Uterus (tissue), 3 donors: ENCODE measurements at regions not wholly inside any gene's neighbourhood (a gene's known extent, or its start where the extent isn't known, plus 50 kb on each side); places are given as distances from the start of the nearest gene placed in this dataset.

ENCODE experiments used
- DNase-seq, 2 donors: peaks; one replicate each; pipeline ENCODE4 v3.0.0-alpha.2; 2019 to 2020
- H3K27ac ChIP-seq, 2 donors: fragments of 200-600 bp; sonication (generic); 1 replicate in 1 of 2; 2 replicates in 1 of 2; pipeline ENCODE4 v1.5.1; 2016 to 2018
- H3K27me3 ChIP-seq, 2 donors: fragments of 200-600 bp; sonication (generic); one replicate each; pipeline ENCODE4 v1.5.1; 2018 to 2019; ENCODE audit warnings: control low read depth in 1 of 2
- H3K36me3 ChIP-seq, 2 donors: fragments of 200-600 bp; sonication (generic); one replicate each; pipeline ENCODE4 v1.5.1; 2019; ENCODE audit warnings: control low read depth in 1 of 2
- H3K4me1 ChIP-seq, 2 donors: fragments of 200-600 bp; sonication (generic); one replicate each; pipeline ENCODE4 v1.5.1; 2018 to 2019; ENCODE audit warnings: control low read depth in 1 of 2
- H3K4me3 ChIP-seq, 2 donors: fragments of 200-600 bp; sonication (generic); 1 replicate in 1 of 2; 2 replicates in 1 of 2; pipeline ENCODE4 v1.5.1; 2018 to 2019; ENCODE audit warnings: mild to moderate bottlenecking in 1 of 2
- H3K9me3 ChIP-seq, 2 donors: fragments of 200-600 bp; sonication (generic); one replicate each; pipeline ENCODE4 v1.5.1; 2019; ENCODE audit warnings: control low read depth in 1 of 2
- POLR2A ChIP-seq, 2 donors: fragments of 450-650 bp; IDR thresholded peaks; one replicate each; pipeline ENCODE4 v1.6.1; 2016; ENCODE audit warnings: antibody characterized with exemption in 2 of 2, mild to moderate bottlenecking in 1 of 2, moderate library complexity in 1 of 2
- intact Hi-C: fragments of 100-400 bp; cut with DNase I; formaldehyde crosslinking; loops from one replicate; pipeline ENCODE4 v1.15.1; 2023; ENCODE audit warnings: low total_unique reads
- TF ChIP-seq, protein P1 (sequence below), 4 experiments: fragments of 200-600 bp in 2 of 4; fragments of 450-650 bp in 2 of 4; sonication (generic) in 2 of 4; IDR thresholded peaks; one replicate each; pipeline ENCODE4 v1.5.1; 2016 to 2019; ENCODE audit warnings: antibody characterized with exemption in 4 of 4, mild to moderate bottlenecking in 2 of 4, moderate library complexity in 1 of 4
- donor health status: DM: yes; HTN: yes; CAD: no.

DNA sequence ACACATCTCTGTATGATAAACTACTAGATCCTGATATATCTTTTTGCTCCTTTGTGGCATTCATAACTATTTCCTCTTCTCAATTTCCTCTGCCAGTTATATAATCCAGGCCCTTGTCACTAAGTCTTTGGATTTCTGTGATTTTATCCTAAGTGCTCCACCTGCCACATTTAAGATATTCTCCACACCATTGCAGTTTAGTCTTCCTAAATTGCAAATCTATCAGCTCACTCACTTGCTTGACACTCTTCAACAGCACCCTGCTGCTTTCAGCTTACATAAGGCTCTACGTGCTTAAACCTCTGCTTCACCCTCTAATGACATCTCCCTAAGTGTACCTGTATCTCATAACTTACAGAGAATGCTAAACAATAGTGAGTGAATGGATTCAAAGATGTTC lies 1032.2 kb upstream of the SEL1L start:
- Histone ChIP-seq H3K36me3 (no peaks in the 10 kb centered on the region), H3K4me3 (no peak overlapping the region), H3K27me3 (no peaks in the 10 kb centered on the region), H3K9me3 (no peaks in the 10 kb centered on the region), H3K27ac (no peak overlapping the region), H3K4me1 (no peaks in the 10 kb centered on the region)
- intact Hi-C loops, result no loop called here
- DNase-seq, result no peak
- TF ChIP-seq, protein P1, sequence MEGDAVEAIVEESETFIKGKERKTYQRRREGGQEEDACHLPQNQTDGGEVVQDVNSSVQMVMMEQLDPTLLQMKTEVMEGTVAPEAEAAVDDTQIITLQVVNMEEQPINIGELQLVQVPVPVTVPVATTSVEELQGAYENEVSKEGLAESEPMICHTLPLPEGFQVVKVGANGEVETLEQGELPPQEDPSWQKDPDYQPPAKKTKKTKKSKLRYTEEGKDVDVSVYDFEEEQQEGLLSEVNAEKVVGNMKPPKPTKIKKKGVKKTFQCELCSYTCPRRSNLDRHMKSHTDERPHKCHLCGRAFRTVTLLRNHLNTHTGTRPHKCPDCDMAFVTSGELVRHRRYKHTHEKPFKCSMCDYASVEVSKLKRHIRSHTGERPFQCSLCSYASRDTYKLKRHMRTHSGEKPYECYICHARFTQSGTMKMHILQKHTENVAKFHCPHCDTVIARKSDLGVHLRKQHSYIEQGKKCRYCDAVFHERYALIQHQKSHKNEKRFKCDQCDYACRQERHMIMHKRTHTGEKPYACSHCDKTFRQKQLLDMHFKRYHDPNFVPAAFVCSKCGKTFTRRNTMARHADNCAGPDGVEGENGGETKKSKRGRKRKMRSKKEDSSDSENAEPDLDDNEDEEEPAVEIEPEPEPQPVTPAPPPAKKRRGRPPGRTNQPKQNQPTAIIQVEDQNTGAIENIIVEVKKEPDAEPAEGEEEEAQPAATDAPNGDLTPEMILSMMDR (IDR thresholded peaks at IDR 0.05), result no peak
- TF ChIP-seq POLR2A (IDR thresholded peaks at IDR 0.05), result no peak

DNA sequence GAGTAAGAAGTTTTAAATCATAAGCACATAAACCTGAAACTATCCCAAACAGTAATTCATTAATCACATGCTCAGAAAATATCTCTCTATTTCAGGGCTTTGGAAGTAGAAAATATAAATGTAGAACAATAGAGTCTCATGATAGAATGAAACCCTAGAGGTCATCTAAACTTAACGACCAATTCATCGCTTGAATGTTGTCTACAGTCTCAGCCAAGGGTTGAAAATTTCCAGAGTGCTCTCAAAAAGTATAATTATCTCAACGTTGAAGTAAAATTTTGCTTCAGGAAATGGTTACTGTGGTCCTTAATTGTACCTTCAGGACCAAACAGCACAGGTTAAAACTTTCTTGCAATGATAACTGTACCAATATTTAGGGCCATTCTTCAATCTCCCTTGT lies 1053.6 kb upstream of the SEL1L start:
- DNase-seq, result no peak
- H3K27ac ChIP-seq, result no peak overlapping the region
- intact Hi-C loops, result no loop called here

GRCh38 chr14:82595466-82595865 lies 1061.8 kb upstream of the SEL1L start:
- intact Hi-C loops, result no loop called here
- H3K4me3 ChIP-seq, result no peak overlapping the region
- no peak overlapping the region for H3K27ac ChIP-seq
- H3K36me3 ChIP-seq, result no peaks in the 10 kb centered on the region
- H3K27me3 ChIP-seq, result no peaks in the 10 kb centered on the region
- H3K4me1 ChIP-seq, result no peaks in the 10 kb centered on the region
- DNase-seq, result no peak
- no peaks in the 10 kb centered on the region for H3K9me3 ChIP-seq
- TF ChIP-seq POLR2A (IDR thresholded peaks at IDR 0.05), result no peak
- TF ChIP-seq, protein P1 (IDR thresholded peaks at IDR 0.05), result no peak

More for the DNA sequence above, 1053.6 kb upstream of the SEL1L start:
- Histone ChIP-seq H3K27me3 (no peaks in the 10 kb centered on the region), H3K4me3 (no peak overlapping the region), H3K9me3 (no peaks in the 10 kb centered on the region), H3K4me1 (no peaks in the 10 kb centered on the region), H3K36me3 (no peaks in the 10 kb centered on the region)
- TF ChIP-seq, protein P1 (IDR thresholded peaks at IDR 0.05), result no peak
- TF ChIP-seq POLR2A (IDR thresholded peaks at IDR 0.05), result no peak

DNA sequence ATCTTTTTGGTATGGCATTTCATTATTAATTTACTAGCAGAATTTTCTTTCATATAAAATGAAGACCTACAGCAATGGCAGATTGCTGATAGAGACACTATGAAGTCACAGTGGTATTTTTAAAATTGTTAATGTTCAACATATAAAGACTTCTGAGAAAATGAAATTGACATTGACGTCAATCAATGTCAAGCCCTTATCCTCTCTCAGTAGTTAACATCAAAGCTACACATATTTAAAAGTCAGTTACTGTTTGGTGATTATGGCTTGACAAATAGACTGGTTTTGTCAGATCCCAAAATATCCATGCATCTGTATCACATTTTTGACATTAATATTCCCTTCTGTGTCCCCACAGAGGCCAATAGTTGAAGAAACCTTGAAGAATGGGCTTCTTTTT lies 1069.1 kb upstream of the SEL1L start:
- no peaks in the 10 kb centered on the region for H3K4me1 ChIP-seq
- no peaks in the 10 kb centered on the region for H3K9me3 ChIP-seq
- no peak overlapping the region for H3K27ac ChIP-seq
- no peak for DNase-seq
- intact Hi-C loops, result no loop called here
- TF ChIP-seq, protein P1 (IDR thresholded peaks at IDR 0.05), result no peak
- TF ChIP-seq POLR2A (IDR thresholded peaks at IDR 0.05), result no peak
- no peaks in the 10 kb centered on the region for H3K36me3 ChIP-seq
- H3K27me3 ChIP-seq, result no peaks in the 10 kb centered on the region
- H3K4me3 ChIP-seq, result no peak overlapping the region

GRCh38 chr14:82604819-82605218 lies 1071.2 kb upstream of the SEL1L start:
- H3K36me3 ChIP-seq, result no peaks in the 10 kb centered on the region
- H3K4me3 ChIP-seq, result no peak overlapping the region
- H3K9me3 ChIP-seq, result no peaks in the 10 kb centered on the region
- no peaks in the 10 kb centered on the region for H3K4me1 ChIP-seq
- intact Hi-C loops, result no loop called here
- H3K27ac ChIP-seq, result no peak overlapping the region
- no peak for DNase-seq
- TF ChIP-seq, protein P1 (IDR thresholded peaks at IDR 0.05), result no peak
- TF ChIP-seq POLR2A (IDR thresholded peaks at IDR 0.05), result no peak
- H3K27me3 ChIP-seq, result no peaks in the 10 kb centered on the region
